NT2/D1 (cell line): ENCODE measurements at regions not wholly inside any gene's neighbourhood (a gene's known extent, or its start where the extent isn't known, plus 50 kb on each side); places are given as distances from the start of the nearest gene placed in this dataset.

Experiments
- SUZ12 ChIP-seq: IDR thresholded peaks from 2 replicates; pipeline ENCODE4 v1.6.1; 2011; ENCODE audit not compliant: insufficient read length, insufficient read depth; ENCODE audit errors: extremely low read depth
- YY1 ChIP-seq: IDR thresholded peaks from 2 replicates; pipeline ENCODE4 v1.6.1; 2011; ENCODE audit not compliant: insufficient read length, insufficient read depth

DNA sequence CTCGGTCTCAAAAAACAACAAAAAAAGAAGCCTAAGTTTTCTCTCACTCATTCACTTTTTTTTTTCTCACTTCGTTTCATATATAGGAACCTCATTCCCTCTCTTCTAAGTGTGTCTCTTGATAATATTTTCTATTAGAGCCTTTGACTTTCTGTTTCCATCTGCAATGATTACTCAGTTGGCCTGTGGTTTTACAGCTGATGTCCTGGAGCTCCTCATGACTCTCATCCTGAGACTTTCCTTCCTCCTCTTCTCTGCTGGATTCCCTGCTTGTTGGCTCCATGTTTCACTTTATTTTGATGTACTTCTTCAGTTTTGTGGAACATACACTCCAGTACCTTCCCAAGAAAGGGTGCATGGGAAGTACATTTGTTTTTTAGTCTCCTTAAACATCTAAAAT is 154.2 kb upstream of the GATA6 start:
- TF ChIP-seq SUZ12 (no peak), YY1 (no peak)
